ENCODE measurements at regions not wholly inside any gene's neighbourhood (a gene's known extent, or its start where the extent isn't known, plus 50 kb on each side); places are given as distances from the start of the nearest gene placed in this dataset.

DNA sequence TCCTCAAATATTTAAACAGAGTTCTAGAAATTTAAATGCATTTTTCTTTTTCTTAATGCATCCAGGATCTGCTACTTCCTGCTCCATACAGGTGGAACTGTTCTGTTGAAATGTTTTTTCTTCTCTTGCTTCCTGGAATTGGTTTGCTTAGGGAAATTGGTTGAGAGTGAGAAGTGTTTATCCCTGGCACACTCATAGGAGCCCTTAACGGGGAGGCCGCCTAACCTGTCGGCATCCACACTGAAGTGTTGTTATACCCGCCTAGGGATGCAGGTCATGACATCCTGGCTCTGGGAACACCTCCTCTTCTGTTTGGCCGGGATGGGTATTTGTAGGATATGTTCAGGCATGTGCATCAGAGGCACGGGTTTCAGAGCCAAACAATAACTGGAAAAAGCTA, 239.7 kb downstream of the GADD45G start:
- Histone ChIP-seq H3K9me1 (ENCODE audit: control insufficient read depth, extremely low read depth, insufficient read depth, low read length) (no peaks in the 10 kb centered on the region), H3K36me3 (ENCODE audit: control insufficient read depth in 2 of 2, extremely low read depth in 1 of 2, insufficient read depth in 2 of 2, low read length in 2 of 2) (no peaks in the 10 kb centered on the region), H3K27me3 (ENCODE audit: control insufficient read depth, extremely low read depth, insufficient read depth, low read length) (peaks cover 7% of the 10 kb centered on the region), H3K9ac (ENCODE audit: control insufficient read depth, extremely low read depth, insufficient read depth, low read length) (no peak overlapping the region), H4K20me1 (ENCODE audit: control insufficient read depth, extremely low read depth, insufficient read depth, low read length) (no peaks in the 10 kb centered on the region), H3K79me2 (ENCODE audit: control insufficient read depth, insufficient read depth, low read length) (no peaks in the 10 kb centered on the region), H2AFZ (ENCODE audit: control insufficient read depth, low read length) (no peak overlapping the region), H3K4me3 (ENCODE audit: control insufficient read depth in 2 of 3, extremely low read depth in 1 of 3, insufficient read depth in 2 of 3, low read depth in 1 of 3, low read length in 3 of 3) (no peak overlapping the region), H3K9me3 (ENCODE audit: control insufficient read depth, low read depth, low read length) (no peaks in the 10 kb centered on the region), H3K4me2 (ENCODE audit: control insufficient read depth, extremely low read depth, insufficient read depth, low read depth, low read length) (no peak overlapping the region), H3K27ac (ENCODE audit: control insufficient read depth, insufficient read depth, low read length) (no peak overlapping the region), H3K4me1 (ENCODE audit: control insufficient read depth, extremely low read depth, insufficient read depth, low read length) (no peaks in the 10 kb centered on the region)
- TF ChIP-seq, protein P1, sequence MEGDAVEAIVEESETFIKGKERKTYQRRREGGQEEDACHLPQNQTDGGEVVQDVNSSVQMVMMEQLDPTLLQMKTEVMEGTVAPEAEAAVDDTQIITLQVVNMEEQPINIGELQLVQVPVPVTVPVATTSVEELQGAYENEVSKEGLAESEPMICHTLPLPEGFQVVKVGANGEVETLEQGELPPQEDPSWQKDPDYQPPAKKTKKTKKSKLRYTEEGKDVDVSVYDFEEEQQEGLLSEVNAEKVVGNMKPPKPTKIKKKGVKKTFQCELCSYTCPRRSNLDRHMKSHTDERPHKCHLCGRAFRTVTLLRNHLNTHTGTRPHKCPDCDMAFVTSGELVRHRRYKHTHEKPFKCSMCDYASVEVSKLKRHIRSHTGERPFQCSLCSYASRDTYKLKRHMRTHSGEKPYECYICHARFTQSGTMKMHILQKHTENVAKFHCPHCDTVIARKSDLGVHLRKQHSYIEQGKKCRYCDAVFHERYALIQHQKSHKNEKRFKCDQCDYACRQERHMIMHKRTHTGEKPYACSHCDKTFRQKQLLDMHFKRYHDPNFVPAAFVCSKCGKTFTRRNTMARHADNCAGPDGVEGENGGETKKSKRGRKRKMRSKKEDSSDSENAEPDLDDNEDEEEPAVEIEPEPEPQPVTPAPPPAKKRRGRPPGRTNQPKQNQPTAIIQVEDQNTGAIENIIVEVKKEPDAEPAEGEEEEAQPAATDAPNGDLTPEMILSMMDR (optimal IDR thresholded peaks at IDR 0.05 in 1 of 3, IDR thresholded peaks at IDR 0.05 in 1 of 3, conservative IDR thresholded peaks at IDR 0.05 in 1 of 3; ENCODE audit: extremely low read depth in 1 of 3, insufficient read depth in 2 of 3, low read length in 3 of 3): no peak
- TF ChIP-seq EZH2 (IDR thresholded peaks at IDR 0.05; ENCODE audit: low read length): no peak
- FAIRE-seq (no peak), DNase-seq (ENCODE audit: low read depth, low spot score) (no peak)
- dilution Hi-C loops (cut with MboI; ENCODE audit: extremely low pct_ligation_motif_present, low sequenced_read_pairs): loop anchor here (5.0 kb wide), 1 partner anchor 72 kb away; no protein-coding TSS in a partner anchor

DNA sequence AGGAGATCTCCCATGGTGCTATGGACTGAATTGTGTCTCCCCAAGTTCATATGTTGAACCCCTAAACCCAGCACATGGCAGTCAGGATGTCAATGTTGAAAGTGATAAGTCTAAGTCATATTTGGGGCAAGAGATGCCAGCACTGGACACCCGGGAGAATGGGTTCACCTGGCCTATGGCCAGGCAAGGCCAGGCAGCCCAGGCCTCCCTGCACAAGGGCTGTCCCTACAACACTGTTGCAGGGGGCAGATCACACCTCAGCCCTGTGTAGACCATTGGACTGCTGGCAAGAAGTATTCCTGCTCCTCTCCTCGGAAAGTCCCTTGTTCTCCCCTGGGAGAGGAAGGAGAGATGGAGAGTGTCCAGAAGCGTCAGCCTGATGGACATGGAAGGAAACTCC, 240.5 kb downstream of the GADD45G start:
- H3K9me3 ChIP-seq (ENCODE audit: control insufficient read depth, low read depth, low read length): no peaks in the 10 kb centered on the region
- dilution Hi-C loops (cut with MboI; ENCODE audit: extremely low pct_ligation_motif_present, low sequenced_read_pairs): no loop called here
- no peak overlapping the region for H3K27ac ChIP-seq (ENCODE audit: control insufficient read depth, insufficient read depth, low read length)
- TF ChIP-seq, protein P1 (optimal IDR thresholded peaks at IDR 0.05 in 1 of 3, IDR thresholded peaks at IDR 0.05 in 1 of 3, conservative IDR thresholded peaks at IDR 0.05 in 1 of 3; ENCODE audit: extremely low read depth in 1 of 3, insufficient read depth in 2 of 3, low read length in 3 of 3): no peak
- no peak for TF ChIP-seq EZH2 (IDR thresholded peaks at IDR 0.05; ENCODE audit: low read length)
- peaks cover 3% of the 10 kb centered on the region for H3K27me3 ChIP-seq (ENCODE audit: control insufficient read depth, extremely low read depth, insufficient read depth, low read length)
- no peaks in the 10 kb centered on the region for H3K9me1 ChIP-seq (ENCODE audit: control insufficient read depth, extremely low read depth, insufficient read depth, low read length)
- FAIRE-seq (no peak), DNase-seq (ENCODE audit: low read depth, low spot score) (no peak)
- no peak overlapping the region for H3K4me2 ChIP-seq (ENCODE audit: control insufficient read depth, extremely low read depth, insufficient read depth, low read depth, low read length)
- H3K9ac ChIP-seq (ENCODE audit: control insufficient read depth, extremely low read depth, insufficient read depth, low read length): no peak overlapping the region
- H3K4me1 ChIP-seq (ENCODE audit: control insufficient read depth, extremely low read depth, insufficient read depth, low read length): no peaks in the 10 kb centered on the region
- no peak overlapping the region for H2AFZ ChIP-seq (ENCODE audit: control insufficient read depth, low read length)
- H4K20me1 ChIP-seq (ENCODE audit: control insufficient read depth, extremely low read depth, insufficient read depth, low read length): no peaks in the 10 kb centered on the region
- H3K36me3 ChIP-seq (ENCODE audit: control insufficient read depth in 2 of 2, extremely low read depth in 1 of 2, insufficient read depth in 2 of 2, low read length in 2 of 2): no peaks in the 10 kb centered on the region
- H3K4me3 ChIP-seq (ENCODE audit: control insufficient read depth in 2 of 3, extremely low read depth in 1 of 3, insufficient read depth in 2 of 3, low read depth in 1 of 3, low read length in 3 of 3): no peak overlapping the region
- H3K79me2 ChIP-seq (ENCODE audit: control insufficient read depth, insufficient read depth, low read length): no peaks in the 10 kb centered on the region

Measured in keratinocyte (primary cell).